ENCODE measurements at regions not wholly inside any gene's neighbourhood (a gene's known extent, or its start where the extent isn't known, plus 50 kb on each side); places are given as distances from the start of the nearest gene placed in this dataset.
"Not testable (repeated sequence)": the region's sequence is repeated elsewhere in the genome, so short reads cannot be mapped to it uniquely, and the experiment has no call there.

- H3K4me1 ChIP-seq (ENCODE audit: control insufficient read depth in 2 of 2, insufficient read depth in 2 of 2, low read length in 2 of 2); H3K9me3 ChIP-seq (ENCODE audit: control insufficient read depth in 2 of 2, low read length in 2 of 2); H3K9ac ChIP-seq (ENCODE audit: low read depth in 1 of 2, low read length in 2 of 2); H3K4me3 ChIP-seq (ENCODE audit: low read length in 2 of 2); H3K27ac ChIP-seq (ENCODE audit: low read depth in 2 of 2, low read length in 2 of 2); H3K36me3 ChIP-seq (ENCODE audit: control insufficient read depth in 2 of 2, insufficient read depth in 2 of 2, low read length in 2 of 2); H3K27me3 ChIP-seq (ENCODE audit: control insufficient read depth in 2 of 2, insufficient read depth in 2 of 2, low read length in 2 of 2): not testable (repeated sequence)
Measured at GRCh38 chr9:92203887-92204286, 88.7 kb upstream of the SPTLC1 start.

DNA sequence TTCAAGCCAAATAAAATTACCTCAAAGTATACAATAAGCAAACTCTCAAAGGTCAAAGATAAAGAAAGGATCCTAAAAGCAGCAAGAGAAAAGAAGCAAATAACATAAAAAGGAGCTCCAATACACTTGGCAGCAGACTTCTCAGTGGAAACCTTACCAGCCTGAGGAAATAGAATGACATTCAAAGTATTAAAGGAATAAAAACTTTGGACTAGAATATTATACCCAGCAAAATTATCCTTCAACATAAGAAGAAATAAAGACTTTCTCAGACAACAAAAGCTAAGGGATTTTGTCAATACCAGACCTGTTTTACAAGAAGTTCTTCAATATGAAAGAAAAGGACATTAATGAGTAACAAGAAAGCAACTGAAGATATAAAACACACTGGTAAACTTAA lies 83.0 kb upstream of the SPTLC1 start:
- not testable (repeated sequence) for H3K4me1 ChIP-seq (ENCODE audit: control insufficient read depth in 2 of 2, insufficient read depth in 2 of 2, low read length in 2 of 2); H3K27me3 ChIP-seq (ENCODE audit: control insufficient read depth in 2 of 2, insufficient read depth in 2 of 2, low read length in 2 of 2); H3K9ac ChIP-seq (ENCODE audit: low read depth in 1 of 2, low read length in 2 of 2); H3K9me3 ChIP-seq (ENCODE audit: control insufficient read depth in 2 of 2, low read length in 2 of 2); H3K27ac ChIP-seq (ENCODE audit: low read depth in 2 of 2, low read length in 2 of 2); H3K4me3 ChIP-seq (ENCODE audit: low read length in 2 of 2); H3K36me3 ChIP-seq (ENCODE audit: control insufficient read depth in 2 of 2, insufficient read depth in 2 of 2, low read length in 2 of 2)

GRCh38 chr9:92196909-92197308 lies 81.7 kb upstream of the SPTLC1 start:
- no peaks in the 10 kb centered on the region for H3K4me1 ChIP-seq (ENCODE audit: control insufficient read depth in 2 of 2, insufficient read depth in 2 of 2, low read length in 2 of 2)
- no peaks in the 10 kb centered on the region for H3K9me3 ChIP-seq (ENCODE audit: control insufficient read depth in 2 of 2, low read length in 2 of 2)
- no peaks in the 10 kb centered on the region for H3K27me3 ChIP-seq (ENCODE audit: control insufficient read depth in 2 of 2, insufficient read depth in 2 of 2, low read length in 2 of 2)
- H3K4me3 ChIP-seq (ENCODE audit: low read length in 2 of 2): no peak overlapping the region
- H3K27ac ChIP-seq (ENCODE audit: low read depth in 2 of 2, low read length in 2 of 2): no peak overlapping the region
- no peaks in the 10 kb centered on the region for H3K36me3 ChIP-seq (ENCODE audit: control insufficient read depth in 2 of 2, insufficient read depth in 2 of 2, low read length in 2 of 2)
- H3K9ac ChIP-seq (ENCODE audit: low read depth in 1 of 2, low read length in 2 of 2): no peak overlapping the region

DNA sequence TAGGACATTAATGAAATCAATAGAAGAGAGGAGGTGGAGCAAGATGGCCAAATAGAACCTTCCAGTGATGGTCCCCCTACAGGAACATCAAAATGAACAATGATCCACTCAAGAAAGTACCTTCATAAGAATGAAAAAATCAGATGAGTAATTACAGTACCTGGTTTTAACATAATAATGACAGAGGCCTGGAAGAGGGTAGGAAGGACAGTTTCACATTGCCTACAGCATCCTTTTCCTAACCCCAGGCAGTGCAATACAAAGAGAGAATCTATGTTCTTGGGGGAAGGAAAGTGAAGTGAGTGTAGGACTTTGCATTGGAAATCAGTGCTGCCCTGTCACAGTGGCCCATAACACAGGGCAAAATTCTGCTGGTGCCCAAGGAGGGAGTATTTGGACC lies 81.2 kb upstream of the SPTLC1 start:
- H3K4me3 ChIP-seq (ENCODE audit: low read length in 2 of 2): no peak overlapping the region
- no peak overlapping the region for H3K27ac ChIP-seq (ENCODE audit: low read depth in 2 of 2, low read length in 2 of 2)
- H3K36me3 ChIP-seq (ENCODE audit: control insufficient read depth in 2 of 2, insufficient read depth in 2 of 2, low read length in 2 of 2): no peaks in the 10 kb centered on the region
- H3K4me1 ChIP-seq (ENCODE audit: control insufficient read depth in 2 of 2, insufficient read depth in 2 of 2, low read length in 2 of 2): no peaks in the 10 kb centered on the region
- H3K9ac ChIP-seq (ENCODE audit: low read depth in 1 of 2, low read length in 2 of 2): no peak overlapping the region
- H3K9me3 ChIP-seq (ENCODE audit: control insufficient read depth in 2 of 2, low read length in 2 of 2): no peaks in the 10 kb centered on the region
- no peaks in the 10 kb centered on the region for H3K27me3 ChIP-seq (ENCODE audit: control insufficient read depth in 2 of 2, insufficient read depth in 2 of 2, low read length in 2 of 2)

DNA sequence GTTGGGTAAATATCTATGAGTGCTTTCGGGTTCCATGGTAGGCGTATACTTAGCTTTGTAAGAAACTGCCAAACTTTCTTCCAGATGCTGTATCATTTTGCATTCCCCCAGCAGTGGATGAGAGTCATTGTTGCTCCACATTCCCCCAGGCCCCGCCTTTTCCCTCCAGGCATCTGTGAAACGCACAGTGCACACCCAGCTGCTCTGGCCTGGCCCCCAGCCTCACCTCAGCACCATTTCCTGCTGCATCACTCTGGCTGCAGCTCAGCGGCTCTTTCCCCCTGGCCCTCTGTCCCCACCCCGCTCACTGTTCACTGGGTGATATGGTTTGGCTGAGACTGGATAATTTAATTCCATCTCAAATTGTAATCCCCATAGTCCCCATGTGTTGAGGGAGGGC lies 76.6 kb upstream of the SPTLC1 start:
- Histone ChIP-seq H3K4me1 (ENCODE audit: control insufficient read depth in 2 of 2, insufficient read depth in 2 of 2, low read length in 2 of 2) (no peaks in the 10 kb centered on the region), H3K36me3 (ENCODE audit: control insufficient read depth in 2 of 2, insufficient read depth in 2 of 2, low read length in 2 of 2) (no peaks in the 10 kb centered on the region), H3K9me3 (ENCODE audit: control insufficient read depth in 2 of 2, low read length in 2 of 2) (no peaks in the 10 kb centered on the region)

DNA sequence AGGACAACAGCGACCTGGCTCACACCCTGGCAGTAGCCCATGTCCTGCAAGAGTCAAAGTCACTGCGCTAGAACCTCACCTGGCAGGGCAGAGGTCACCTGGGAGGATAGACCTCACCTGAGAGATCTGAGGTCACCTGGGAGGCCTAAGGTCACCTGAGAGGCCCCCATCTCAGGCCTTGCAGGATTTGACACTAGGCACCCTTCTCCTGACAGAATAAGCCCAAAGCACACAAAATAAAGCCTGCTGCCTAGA lies 75.2 kb upstream of the SPTLC1 start:
- H3K27ac ChIP-seq (ENCODE audit: low read depth in 2 of 2, low read length in 2 of 2): no peak overlapping the region
- no peak overlapping the region for H3K4me3 ChIP-seq (ENCODE audit: low read length in 2 of 2)
- no peak overlapping the region for H3K9ac ChIP-seq (ENCODE audit: low read depth in 1 of 2, low read length in 2 of 2)
- no peaks in the 10 kb centered on the region for H3K27me3 ChIP-seq (ENCODE audit: control insufficient read depth in 2 of 2, insufficient read depth in 2 of 2, low read length in 2 of 2)
- H3K36me3 ChIP-seq (ENCODE audit: control insufficient read depth in 2 of 2, insufficient read depth in 2 of 2, low read length in 2 of 2): no peaks in the 10 kb centered on the region
- no peaks in the 10 kb centered on the region for H3K9me3 ChIP-seq (ENCODE audit: control insufficient read depth in 2 of 2, low read length in 2 of 2)
- no peaks in the 10 kb centered on the region for H3K4me1 ChIP-seq (ENCODE audit: control insufficient read depth in 2 of 2, insufficient read depth in 2 of 2, low read length in 2 of 2)

More for the DNA sequence above, 76.6 kb upstream of the SPTLC1 start:
- H3K27me3 ChIP-seq (ENCODE audit: control insufficient read depth in 2 of 2, insufficient read depth in 2 of 2, low read length in 2 of 2): no peaks in the 10 kb centered on the region
- no peak overlapping the region for H3K4me3 ChIP-seq (ENCODE audit: low read length in 2 of 2)
- H3K27ac ChIP-seq (ENCODE audit: low read depth in 2 of 2, low read length in 2 of 2): no peak overlapping the region
- no peak overlapping the region for H3K9ac ChIP-seq (ENCODE audit: low read depth in 1 of 2, low read length in 2 of 2)

GRCh38 chr9:92189782-92190535 lies 74.7 kb upstream of the SPTLC1 start:
- H3K4me3 ChIP-seq (ENCODE audit: low read length in 2 of 2): no peak overlapping the region
- no peaks in the 10 kb centered on the region for H3K36me3 ChIP-seq (ENCODE audit: control insufficient read depth in 2 of 2, insufficient read depth in 2 of 2, low read length in 2 of 2)
- no peaks in the 10 kb centered on the region for H3K9me3 ChIP-seq (ENCODE audit: control insufficient read depth in 2 of 2, low read length in 2 of 2)
- H3K27me3 ChIP-seq (ENCODE audit: control insufficient read depth in 2 of 2, insufficient read depth in 2 of 2, low read length in 2 of 2): no peaks in the 10 kb centered on the region
- no peak overlapping the region for H3K9ac ChIP-seq (ENCODE audit: low read depth in 1 of 2, low read length in 2 of 2)
- no peak overlapping the region for H3K27ac ChIP-seq (ENCODE audit: low read depth in 2 of 2, low read length in 2 of 2)
- H3K4me1 ChIP-seq (ENCODE audit: control insufficient read depth in 2 of 2, insufficient read depth in 2 of 2, low read length in 2 of 2): no peaks in the 10 kb centered on the region

- H3K4me1 ChIP-seq (ENCODE audit: control insufficient read depth in 2 of 2, insufficient read depth in 2 of 2, low read length in 2 of 2): no peaks in the 10 kb centered on the region
- no peak overlapping the region for H3K27ac ChIP-seq (ENCODE audit: low read depth in 2 of 2, low read length in 2 of 2)
- no peak overlapping the region for H3K9ac ChIP-seq (ENCODE audit: low read depth in 1 of 2, low read length in 2 of 2)
- H3K9me3 ChIP-seq (ENCODE audit: control insufficient read depth in 2 of 2, low read length in 2 of 2): no peaks in the 10 kb centered on the region
- H3K4me3 ChIP-seq (ENCODE audit: low read length in 2 of 2): no peak overlapping the region
- H3K36me3 ChIP-seq (ENCODE audit: control insufficient read depth in 2 of 2, insufficient read depth in 2 of 2, low read length in 2 of 2): no peaks in the 10 kb centered on the region
- H3K27me3 ChIP-seq (ENCODE audit: control insufficient read depth in 2 of 2, insufficient read depth in 2 of 2, low read length in 2 of 2): no peaks in the 10 kb centered on the region
Measured at GRCh38 chr9:92188969-92189781, 74.0 kb upstream of the SPTLC1 start.

GRCh38 chr9:92187989-92188714 lies 72.9 kb upstream of the SPTLC1 start:
- no peaks in the 10 kb centered on the region for H3K36me3 ChIP-seq (ENCODE audit: control insufficient read depth in 2 of 2, insufficient read depth in 2 of 2, low read length in 2 of 2)
- H3K27ac ChIP-seq (ENCODE audit: low read depth in 2 of 2, low read length in 2 of 2): no peak overlapping the region
- no peaks in the 10 kb centered on the region for H3K4me1 ChIP-seq (ENCODE audit: control insufficient read depth in 2 of 2, insufficient read depth in 2 of 2, low read length in 2 of 2)
- no peak overlapping the region for H3K9ac ChIP-seq (ENCODE audit: low read depth in 1 of 2, low read length in 2 of 2)
- no peaks in the 10 kb centered on the region for H3K9me3 ChIP-seq (ENCODE audit: control insufficient read depth in 2 of 2, low read length in 2 of 2)
- no peak overlapping the region for H3K4me3 ChIP-seq (ENCODE audit: low read length in 2 of 2)
- H3K27me3 ChIP-seq (ENCODE audit: control insufficient read depth in 2 of 2, insufficient read depth in 2 of 2, low read length in 2 of 2): no peaks in the 10 kb centered on the region

GRCh38 chr9:92187390-92187789 lies 72.2 kb upstream of the SPTLC1 start:
- Histone ChIP-seq H3K27ac (ENCODE audit: low read depth in 2 of 2, low read length in 2 of 2) (no peak overlapping the region), H3K36me3 (ENCODE audit: control insufficient read depth in 2 of 2, insufficient read depth in 2 of 2, low read length in 2 of 2) (no peaks in the 10 kb centered on the region)

More at GRCh38 chr9:92187390-92187789, 72.2 kb upstream of the SPTLC1 start:
- Histone ChIP-seq H3K4me1 (ENCODE audit: control insufficient read depth in 2 of 2, insufficient read depth in 2 of 2, low read length in 2 of 2) (no peaks in the 10 kb centered on the region), H3K9me3 (ENCODE audit: control insufficient read depth in 2 of 2, low read length in 2 of 2) (no peaks in the 10 kb centered on the region), H3K4me3 (ENCODE audit: low read length in 2 of 2) (no peak overlapping the region), H3K9ac (ENCODE audit: low read depth in 1 of 2, low read length in 2 of 2) (no peak overlapping the region), H3K27me3 (ENCODE audit: control insufficient read depth in 2 of 2, insufficient read depth in 2 of 2, low read length in 2 of 2) (no peaks in the 10 kb centered on the region)
